ENCODE measurements at regions not wholly inside any gene's neighbourhood (a gene's known extent, or its start where the extent isn't known, plus 50 kb on each side); places are given as distances from the start of the nearest gene placed in this dataset.

DNA sequence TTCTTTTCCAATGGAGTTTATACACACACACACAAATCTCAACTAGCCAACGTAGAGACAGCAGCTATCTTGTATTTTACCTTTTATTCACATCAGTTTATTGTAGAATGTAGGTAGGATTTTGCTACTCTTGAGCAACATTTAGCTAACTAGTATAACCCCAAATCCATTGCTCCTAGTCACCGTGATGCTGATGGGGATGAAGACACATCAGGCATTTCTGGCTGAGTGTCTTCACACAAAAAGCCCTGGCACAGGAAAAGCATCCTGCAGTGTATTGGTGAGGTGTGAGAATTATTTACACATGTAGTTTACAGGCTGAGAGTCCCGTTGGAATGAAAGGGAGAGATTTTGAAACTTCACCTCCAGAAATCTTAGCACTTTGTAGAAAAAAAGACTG is 65.9 kb upstream of the FBXL4 start:
- H3K27me3 Mint-ChIP-seq (ENCODE audit: low read depth), result peaks cover 3% of the 10 kb centered on the region
- no peak overlapping the region for H3K27ac Mint-ChIP-seq
- H3K36me3 Mint-ChIP-seq (ENCODE audit: low read depth), result no peaks in the 10 kb centered on the region
- peaks cover 5% of the 10 kb centered on the region for H3K4me1 Mint-ChIP-seq (ENCODE audit: low read depth)
- no peaks in the 10 kb centered on the region for H3K9me3 Mint-ChIP-seq
- no peak for DNase-seq (ENCODE audit: low spot score)
- no peak overlapping the region for H3K4me3 Mint-ChIP-seq

- no peak for DNase-seq (ENCODE audit: low spot score)
- Mint-ChIP-seq H3K4me1 (ENCODE audit: low read depth) (peaks cover 5% of the 10 kb centered on the region), H3K27ac (no peak overlapping the region), H3K4me3 (no peak overlapping the region), H3K27me3 (ENCODE audit: low read depth) (no peaks in the 10 kb centered on the region), H3K36me3 (ENCODE audit: low read depth) (no peaks in the 10 kb centered on the region), H3K9me3 (no peaks in the 10 kb centered on the region)
These were observed 65.4 kb upstream of the FBXL4 start for GRCh38 chr6:99013145-99013544.

DNA sequence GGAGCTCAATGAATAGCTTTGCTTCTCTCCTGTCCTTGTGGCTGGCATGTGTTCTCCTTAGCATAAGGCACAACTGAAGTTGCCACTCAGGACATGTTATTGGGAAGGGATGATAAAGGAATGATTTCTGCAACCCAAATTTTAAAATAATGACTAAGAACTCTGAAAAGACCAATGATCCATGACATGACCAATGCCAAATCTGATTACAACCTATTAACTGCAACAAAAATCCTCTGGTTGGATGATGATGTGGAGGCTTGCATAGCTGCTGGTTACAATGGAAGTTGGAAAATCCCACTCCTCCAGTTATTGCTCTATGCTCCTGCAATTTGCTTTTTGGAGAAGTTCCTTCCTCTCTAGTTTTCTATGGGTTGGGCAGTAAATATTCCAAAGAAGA is 63.4 kb upstream of the FBXL4 start:
- no peaks in the 10 kb centered on the region for H3K4me1 Mint-ChIP-seq (ENCODE audit: low read depth)
- no peaks in the 10 kb centered on the region for H3K9me3 Mint-ChIP-seq
- no peaks in the 10 kb centered on the region for H3K36me3 Mint-ChIP-seq (ENCODE audit: low read depth)
- H3K27ac Mint-ChIP-seq, result no peak overlapping the region
- no peak overlapping the region for H3K4me3 Mint-ChIP-seq
- H3K27me3 Mint-ChIP-seq (ENCODE audit: low read depth), result no peaks in the 10 kb centered on the region
- DNase-seq (ENCODE audit: low spot score), result no peak

GRCh38 chr6:99002831-99003230 is 55.1 kb upstream of the FBXL4 start:
- H3K27ac Mint-ChIP-seq, result no peak overlapping the region
- H3K9me3 Mint-ChIP-seq, result no peaks in the 10 kb centered on the region
- H3K4me3 Mint-ChIP-seq, result no peak overlapping the region
- no peaks in the 10 kb centered on the region for H3K36me3 Mint-ChIP-seq (ENCODE audit: low read depth)
- H3K27me3 Mint-ChIP-seq (ENCODE audit: low read depth), result peaks cover 5% of the 10 kb centered on the region
- H3K4me1 Mint-ChIP-seq (ENCODE audit: low read depth), result no peaks in the 10 kb centered on the region
- no peak for DNase-seq (ENCODE audit: low spot score)

GRCh38 chr6:98998103-98998502 is 50.4 kb upstream of the FBXL4 start:
- no peak for DNase-seq (ENCODE audit: low spot score)
- H3K27ac Mint-ChIP-seq, result no peak overlapping the region
- H3K9me3 Mint-ChIP-seq, result no peaks in the 10 kb centered on the region
- H3K4me1 Mint-ChIP-seq (ENCODE audit: low read depth), result no peaks in the 10 kb centered on the region
- no peaks in the 10 kb centered on the region for H3K36me3 Mint-ChIP-seq (ENCODE audit: low read depth)
- H3K27me3 Mint-ChIP-seq (ENCODE audit: low read depth), result peaks cover 8% of the 10 kb centered on the region
- H3K4me3 Mint-ChIP-seq, result no peak overlapping the region

Data from T-helper 2 cell treated with Interferon-gamma antibody and Interleukin-4, amounts not matched to agents 5 μg/mL and 100 μg/mL, for 36 hours (primary cell).